WI38 (cell line): ENCODE measurements at regions not wholly inside any gene's neighbourhood (a gene's known extent, or its start where the extent isn't known, plus 50 kb on each side); places are given as distances from the start of the nearest gene placed in this dataset.

Source experiments
- H3K4me3 ChIP-seq: 2 replicates; pipeline ENCODE4 v1.5.1; 2011; ENCODE audit warnings: low read depth, mild to moderate bottlenecking, control low read depth, low read length
- TF ChIP-seq, protein P1 (sequence below): IDR thresholded peaks from 2 replicates; pipeline ENCODE4 v1.5.1; 2012; ENCODE audit warnings: low read depth, mild to moderate bottlenecking, control low read depth, low read length

- no peak overlapping the region for H3K4me3 ChIP-seq
- TF ChIP-seq, protein P1, sequence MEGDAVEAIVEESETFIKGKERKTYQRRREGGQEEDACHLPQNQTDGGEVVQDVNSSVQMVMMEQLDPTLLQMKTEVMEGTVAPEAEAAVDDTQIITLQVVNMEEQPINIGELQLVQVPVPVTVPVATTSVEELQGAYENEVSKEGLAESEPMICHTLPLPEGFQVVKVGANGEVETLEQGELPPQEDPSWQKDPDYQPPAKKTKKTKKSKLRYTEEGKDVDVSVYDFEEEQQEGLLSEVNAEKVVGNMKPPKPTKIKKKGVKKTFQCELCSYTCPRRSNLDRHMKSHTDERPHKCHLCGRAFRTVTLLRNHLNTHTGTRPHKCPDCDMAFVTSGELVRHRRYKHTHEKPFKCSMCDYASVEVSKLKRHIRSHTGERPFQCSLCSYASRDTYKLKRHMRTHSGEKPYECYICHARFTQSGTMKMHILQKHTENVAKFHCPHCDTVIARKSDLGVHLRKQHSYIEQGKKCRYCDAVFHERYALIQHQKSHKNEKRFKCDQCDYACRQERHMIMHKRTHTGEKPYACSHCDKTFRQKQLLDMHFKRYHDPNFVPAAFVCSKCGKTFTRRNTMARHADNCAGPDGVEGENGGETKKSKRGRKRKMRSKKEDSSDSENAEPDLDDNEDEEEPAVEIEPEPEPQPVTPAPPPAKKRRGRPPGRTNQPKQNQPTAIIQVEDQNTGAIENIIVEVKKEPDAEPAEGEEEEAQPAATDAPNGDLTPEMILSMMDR: no peak
These were observed 109.8 kb upstream of the AGR3 start for GRCh38 chr7:16991551-16991950.

DNA sequence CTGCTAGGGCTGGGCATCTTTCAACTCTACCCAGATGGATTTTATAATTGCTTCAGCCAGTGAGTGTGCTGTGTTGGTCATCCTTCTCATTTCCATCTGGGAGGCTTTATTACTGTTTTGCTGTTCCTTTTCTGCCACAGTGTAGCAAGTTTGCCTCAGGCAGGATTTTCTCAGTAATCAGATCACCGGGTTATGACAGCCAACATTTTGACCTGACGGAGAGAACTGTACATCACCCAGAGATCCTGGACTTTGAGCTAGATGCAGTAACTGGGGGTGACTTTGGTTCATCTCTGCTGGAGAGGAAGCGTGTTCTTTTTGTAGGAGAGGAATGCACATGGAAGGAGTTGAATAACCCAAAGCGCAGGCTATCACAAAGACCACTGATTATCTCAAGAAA lies 111.8 kb upstream of the AGR3 start:
- H3K4me3 ChIP-seq: no peak overlapping the region
- TF ChIP-seq, protein P1: no peak

- TF ChIP-seq, protein P1: no peak
- no peak overlapping the region for H3K4me3 ChIP-seq
These were observed 116.8 kb upstream of the AGR3 start for GRCh38 chr7:16998481-16999051.

GRCh38 chr7:16999541-17000267 lies 117.9 kb upstream of the AGR3 start:
- TF ChIP-seq, protein P1: no peak
- H3K4me3 ChIP-seq: no peak overlapping the region

DNA sequence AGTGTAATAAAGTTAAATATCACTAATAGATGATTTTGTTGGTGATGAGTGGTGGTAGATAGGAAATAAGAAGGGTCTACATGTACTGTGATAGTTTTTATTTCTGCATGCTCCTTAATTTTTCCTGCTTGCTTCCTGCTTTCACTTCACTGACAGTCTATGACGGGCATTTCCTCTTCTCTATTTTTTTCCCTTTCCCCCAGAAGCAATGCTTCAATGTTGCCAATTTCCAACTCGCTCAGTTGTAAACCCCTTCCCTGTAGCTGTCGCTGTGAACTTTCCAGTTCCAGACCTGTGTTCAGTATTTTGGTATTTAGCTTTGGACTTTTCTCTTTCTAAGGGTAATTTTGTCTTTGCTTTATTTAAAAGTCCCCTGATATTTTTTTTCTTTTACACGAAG lies 123.5 kb upstream of the AGR3 start:
- TF ChIP-seq, protein P1: no peak

DNA sequence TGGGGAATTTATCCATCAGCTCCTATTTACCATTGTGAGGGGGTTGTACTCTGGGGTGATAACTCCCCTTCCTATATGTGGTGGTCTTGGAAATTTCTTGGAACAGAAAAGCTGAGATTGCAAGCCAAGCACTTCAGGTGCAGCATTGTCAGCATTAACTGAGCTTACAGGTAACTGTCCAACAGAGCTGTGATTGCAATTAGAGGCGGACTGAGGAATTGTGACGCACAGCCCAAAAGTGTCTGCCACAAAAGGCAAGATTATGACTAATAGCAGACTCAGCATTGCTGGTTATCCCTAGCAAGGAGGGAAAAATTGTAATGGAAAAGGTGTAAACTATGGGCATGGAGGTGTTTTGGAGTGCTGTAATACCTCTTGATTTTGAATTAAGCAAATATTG lies 126.1 kb upstream of the AGR3 start:
- TF ChIP-seq, protein P1: no peak
- no peak overlapping the region for H3K4me3 ChIP-seq

More for the DNA sequence above, 123.5 kb upstream of the AGR3 start:
- H3K4me3 ChIP-seq: no peak overlapping the region

DNA sequence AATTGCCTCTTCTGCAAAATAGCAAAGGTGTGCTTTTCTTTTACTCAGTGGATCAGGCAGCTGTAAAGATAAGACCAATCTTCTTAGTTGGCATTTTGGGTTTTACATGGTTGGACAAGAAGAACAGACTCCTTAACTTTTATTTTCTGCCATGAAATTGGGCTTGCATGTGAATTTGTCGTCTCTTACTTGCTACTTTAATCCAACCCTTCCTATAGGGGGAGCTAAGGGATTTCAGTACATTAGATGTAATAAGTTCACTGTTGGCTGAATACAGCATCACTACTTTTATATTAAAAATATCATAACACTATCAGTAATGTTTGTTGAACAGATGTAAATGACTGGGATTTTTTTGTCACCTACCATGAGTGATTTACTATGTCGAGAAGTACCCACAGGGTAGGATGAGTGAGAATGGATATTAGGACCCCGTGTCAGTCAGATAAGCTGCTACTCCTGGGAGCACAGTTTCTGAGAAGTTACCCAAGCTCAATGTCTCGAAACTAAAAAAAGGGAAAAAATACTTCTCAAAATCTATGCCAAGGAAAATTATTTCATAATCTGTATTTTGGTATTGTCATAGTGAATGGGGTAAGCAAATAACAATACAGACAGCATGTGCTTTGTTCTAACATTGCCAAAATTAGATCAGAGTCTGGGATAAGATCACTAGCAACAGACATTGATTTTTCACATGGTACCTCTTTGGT lies 127.4 kb upstream of the AGR3 start:
- TF ChIP-seq, protein P1: no peak
- no peak overlapping the region for H3K4me3 ChIP-seq
